GM21576 (cell line): ENCODE measurements at regions not wholly inside any gene's neighbourhood (a gene's known extent, or its start where the extent isn't known, plus 50 kb on each side); places are given as distances from the start of the nearest gene placed in this dataset.

Experiments used
- ATAC-seq: cut with Tn5 transposase; IDR thresholded peaks from one replicate; pipeline ENCODE4 v1.9.1; 2021; ENCODE audit warnings: mild to moderate bottlenecking, moderate library complexity; ENCODE audit not compliant: unreplicated experiment

- ATAC-seq, result no peak
Observed at GRCh38 chr20:40738976-40739375, 49.9 kb upstream of the MAFB start.

- no peak for ATAC-seq
Observed at GRCh38 chr20:40739841-40740240, 50.8 kb upstream of the MAFB start.

GRCh38 chr20:40741507-40742106 is 52.6 kb upstream of the MAFB start:
- no peak for ATAC-seq

GRCh38 chr20:40743141-40743775 is 54.2 kb upstream of the MAFB start:
- no peak for ATAC-seq

- no peak for ATAC-seq
Observed at GRCh38 chr20:40744072-40744817, 55.2 kb upstream of the MAFB start.

- no peak for ATAC-seq
Observed at GRCh38 chr20:40744818-40745175, 55.8 kb upstream of the MAFB start.

- ATAC-seq, result no peak
Observed at GRCh38 chr20:40746251-40746650, 57.2 kb upstream of the MAFB start.

- ATAC-seq, result no peak
Observed at GRCh38 chr20:40748182-40748581, 59.1 kb upstream of the MAFB start.

- no peak for ATAC-seq
Observed at GRCh38 chr20:40749985-40750506, 61.0 kb upstream of the MAFB start.

- no peak for ATAC-seq
Observed at GRCh38 chr20:40750541-40751035, 61.6 kb upstream of the MAFB start.

- ATAC-seq, result no peak
Observed at GRCh38 chr20:40753472-40753871, 64.4 kb upstream of the MAFB start.

GRCh38 chr20:40754339-40754943 is 65.4 kb upstream of the MAFB start:
- ATAC-seq, result no peak

GRCh38 chr20:40757087-40757486 is 68.1 kb upstream of the MAFB start:
- no peak for ATAC-seq

- ATAC-seq, result no peak
Observed at GRCh38 chr20:40758790-40759189, 69.8 kb upstream of the MAFB start.

GRCh38 chr20:40760399-40760798 is 71.4 kb upstream of the MAFB start:
- no peak for ATAC-seq

GRCh38 chr20:40763646-40764295 is 74.7 kb upstream of the MAFB start:
- no peak for ATAC-seq

- ATAC-seq, result no peak
Observed at GRCh38 chr20:40765814-40766480, 76.9 kb upstream of the MAFB start.

- no peak for ATAC-seq
Observed at GRCh38 chr20:40766790-40767614, 78.0 kb upstream of the MAFB start.

- no peak for ATAC-seq
Observed at GRCh38 chr20:40767615-40767924, 78.5 kb upstream of the MAFB start.

- no peak for ATAC-seq
Observed at GRCh38 chr20:40768105-40768504, 79.1 kb upstream of the MAFB start.
